Epidermal melanocyte (primary cell): ENCODE measurements at regions not wholly inside any gene's neighbourhood (a gene's known extent, or its start where the extent isn't known, plus 50 kb on each side); places are given as distances from the start of the nearest gene placed in this dataset.

Experiments used
- DNase-seq: peaks from one replicate; pipeline ENCODE4 v3.0.0; 2011; ENCODE audit warnings: low spot score; ENCODE audit not compliant: insufficient read length

DNA sequence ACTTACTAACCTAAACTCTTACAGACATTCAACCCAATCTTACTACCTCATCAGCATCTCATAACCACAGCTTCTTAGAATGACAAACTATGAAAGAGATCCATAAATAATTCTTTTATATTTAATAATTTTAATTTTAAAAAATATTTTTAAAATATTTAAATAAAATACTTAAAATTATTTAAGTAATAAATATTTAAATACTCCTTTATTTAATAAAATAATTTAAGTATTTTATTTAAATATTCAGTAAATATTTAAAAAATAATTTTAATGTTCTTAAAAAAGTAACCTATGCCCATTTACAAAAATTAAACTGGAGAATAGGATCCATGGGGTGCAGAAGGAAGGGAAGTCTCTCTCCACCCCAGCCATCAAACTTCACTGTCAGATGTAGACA lies 627.3 kb upstream of the MGMT start:
- DNase-seq, result no peak

DNA sequence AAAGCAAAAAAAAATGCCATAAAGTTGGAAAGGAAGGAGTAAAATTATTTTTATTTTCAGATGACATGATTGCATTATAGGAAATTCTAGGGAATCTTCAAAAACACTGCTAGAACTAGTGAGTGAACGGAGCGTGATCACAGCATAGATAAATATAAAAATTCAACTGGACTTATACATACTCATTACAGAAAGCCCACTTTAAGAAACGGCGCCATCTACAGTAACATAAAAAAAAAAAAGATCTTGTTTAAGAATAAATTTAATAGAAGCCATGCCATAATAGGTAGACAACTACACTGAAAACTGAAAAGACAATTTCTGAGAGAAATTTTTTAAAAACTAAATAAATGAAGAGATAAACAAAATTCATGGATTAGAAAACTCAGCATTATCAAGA lies 623.1 kb upstream of the MGMT start:
- DNase-seq, result no peak

DNA sequence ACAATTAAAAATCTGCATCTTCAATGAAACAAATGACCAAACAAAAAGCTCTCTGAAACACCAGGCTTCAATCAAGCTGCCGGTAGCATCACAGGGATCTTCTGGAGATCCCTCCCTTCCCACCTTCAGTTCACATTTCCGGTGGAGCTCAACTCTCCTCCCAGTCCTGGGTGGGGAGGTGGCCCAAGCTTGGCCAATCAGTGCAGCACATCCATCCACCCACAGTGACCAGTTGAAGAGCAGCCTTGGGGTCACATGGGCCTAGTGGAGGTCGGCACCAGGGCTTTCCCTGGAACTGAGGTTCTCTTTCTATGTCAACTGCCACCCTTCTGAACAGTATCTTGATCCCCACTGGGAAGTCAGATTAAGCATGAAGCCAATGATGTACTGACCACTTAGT lies 620.1 kb upstream of the MGMT start:
- no peak for DNase-seq

DNA sequence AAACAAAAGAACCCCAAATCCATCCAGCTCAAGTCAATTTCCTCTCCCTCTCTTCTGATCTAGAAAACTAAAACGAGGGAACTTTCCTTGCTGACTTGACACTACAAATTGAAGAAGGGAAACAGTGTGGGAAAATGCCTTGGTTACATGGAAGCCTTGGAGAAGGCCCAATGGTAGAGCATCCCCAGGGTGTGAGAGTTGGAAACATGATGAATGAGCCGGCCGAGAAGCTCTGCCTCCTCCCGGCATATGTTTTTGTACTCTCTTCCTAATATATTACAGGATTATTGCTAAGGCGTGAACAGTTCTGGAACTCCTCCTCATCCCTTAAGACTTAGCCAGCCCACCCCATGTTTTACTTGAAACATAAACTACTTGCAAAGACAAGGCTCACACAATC lies 618.2 kb upstream of the MGMT start:
- no peak for DNase-seq

DNA sequence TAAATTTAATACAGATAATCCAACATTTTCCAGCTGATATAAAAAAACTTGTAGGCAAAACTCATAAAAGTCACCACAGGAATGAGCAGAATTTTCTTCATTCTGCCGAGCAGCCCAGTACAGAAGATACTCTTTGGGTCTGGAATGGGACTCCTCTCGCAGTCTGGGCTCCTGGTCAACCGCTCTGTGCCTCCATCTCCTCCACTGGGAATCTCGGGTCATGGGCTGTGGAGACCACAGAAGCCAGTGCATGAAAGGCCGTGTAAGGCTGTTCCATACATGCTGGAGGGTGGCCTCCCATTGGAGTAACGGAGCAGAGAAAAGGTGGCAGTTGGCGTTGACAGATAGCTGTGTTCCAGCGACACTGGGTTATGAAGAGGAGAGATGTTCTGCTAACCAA lies 616.4 kb upstream of the MGMT start:
- no peak for DNase-seq

DNA sequence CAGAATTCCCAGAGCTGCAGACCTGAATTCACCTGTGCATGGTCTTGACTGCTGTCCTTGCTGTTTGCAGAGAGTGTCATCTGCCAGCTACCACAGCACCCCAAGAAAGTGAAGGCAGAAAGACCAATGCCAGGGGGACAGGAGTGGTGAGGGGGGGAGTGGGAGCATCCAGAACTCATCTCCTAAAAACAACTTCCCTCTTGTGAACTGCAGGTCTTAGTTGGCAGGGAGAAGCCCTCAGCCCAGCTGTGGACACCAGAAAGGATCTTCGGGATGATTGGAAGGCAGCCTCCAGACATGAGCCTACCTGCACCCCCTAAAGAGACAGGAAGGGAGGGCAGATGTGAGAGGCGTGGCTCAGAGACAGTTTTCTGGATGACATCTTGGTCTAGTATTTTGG lies 615.8 kb upstream of the MGMT start:
- DNase-seq, result no peak

DNA sequence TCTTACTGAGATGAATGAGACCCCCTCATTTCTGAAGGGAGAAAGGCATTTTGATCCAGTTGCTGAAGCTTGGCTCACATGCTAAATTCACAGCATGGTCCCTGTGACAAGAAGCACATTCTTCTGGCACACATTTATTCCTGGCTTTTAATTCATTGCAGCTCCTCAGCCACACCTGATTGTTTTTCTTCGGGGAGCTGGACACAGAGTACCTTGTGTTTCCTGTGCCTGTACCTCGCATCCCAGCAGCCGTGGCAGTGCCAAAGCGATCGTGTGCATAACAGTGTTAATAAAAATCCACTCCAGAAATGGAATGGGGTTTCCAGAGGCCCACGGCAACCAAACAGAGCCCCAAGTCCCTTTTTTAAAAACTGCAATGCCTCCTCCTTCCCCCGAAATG lies 615.3 kb upstream of the MGMT start:
- no peak for DNase-seq

DNA sequence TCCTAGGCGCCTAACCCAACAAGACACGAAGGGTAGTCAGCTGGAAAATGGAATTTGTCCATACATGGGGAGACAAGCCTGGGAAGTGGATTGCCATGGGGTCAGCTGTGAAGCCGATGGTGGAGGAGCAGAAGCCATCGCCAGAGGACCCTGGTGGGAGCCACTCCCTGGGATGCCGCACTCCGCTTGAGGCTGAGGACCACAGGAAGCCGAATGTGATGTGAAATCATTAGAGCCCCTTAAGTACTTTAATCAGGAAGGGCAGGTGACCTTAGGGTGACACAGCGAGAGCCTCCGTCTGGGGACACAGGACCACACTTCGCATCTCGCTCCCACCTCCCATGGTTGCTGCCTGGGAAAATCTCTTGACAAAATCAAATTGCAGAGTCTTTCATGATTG lies 614.6 kb upstream of the MGMT start:
- no peak for DNase-seq

DNA sequence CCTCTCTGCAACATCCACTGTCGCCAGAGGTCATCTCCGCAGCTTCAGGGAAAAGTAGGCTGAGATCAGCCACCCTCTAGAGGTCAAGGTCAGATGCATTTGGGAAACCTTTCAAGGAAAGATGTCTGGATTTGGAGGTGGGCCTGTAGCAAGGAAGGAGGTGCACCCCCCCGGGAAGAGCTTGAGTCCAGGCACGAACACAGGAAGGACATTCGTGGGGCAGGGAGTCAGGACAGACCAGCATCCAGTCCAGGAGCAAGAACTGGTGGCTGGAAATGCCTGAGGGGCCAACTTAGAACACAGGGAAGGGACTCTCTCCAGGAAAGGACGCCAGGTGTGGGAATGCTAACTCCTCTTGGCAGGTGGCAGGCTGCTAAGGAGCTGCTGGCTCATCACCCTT lies 614.1 kb upstream of the MGMT start:
- no peak for DNase-seq

DNA sequence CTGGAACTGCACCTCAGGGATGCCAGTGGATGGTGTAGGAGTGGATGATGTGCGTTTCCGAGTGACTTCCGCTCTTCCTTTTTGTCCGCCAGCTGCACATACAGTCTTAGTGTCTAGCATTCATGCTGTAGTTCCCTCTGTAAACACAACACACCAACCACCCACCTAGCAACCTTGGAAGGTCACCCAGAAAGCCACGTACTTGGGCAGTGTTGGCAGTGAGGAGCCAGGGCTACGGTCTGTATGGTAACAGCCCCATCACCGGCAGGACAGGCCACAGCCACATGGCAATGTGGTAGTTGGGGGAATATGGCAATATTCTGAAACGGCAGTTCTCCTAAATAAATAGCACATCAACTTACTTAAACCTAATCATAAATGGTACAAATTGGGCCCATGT lies 613.5 kb upstream of the MGMT start:
- DNase-seq, result no peak

DNA sequence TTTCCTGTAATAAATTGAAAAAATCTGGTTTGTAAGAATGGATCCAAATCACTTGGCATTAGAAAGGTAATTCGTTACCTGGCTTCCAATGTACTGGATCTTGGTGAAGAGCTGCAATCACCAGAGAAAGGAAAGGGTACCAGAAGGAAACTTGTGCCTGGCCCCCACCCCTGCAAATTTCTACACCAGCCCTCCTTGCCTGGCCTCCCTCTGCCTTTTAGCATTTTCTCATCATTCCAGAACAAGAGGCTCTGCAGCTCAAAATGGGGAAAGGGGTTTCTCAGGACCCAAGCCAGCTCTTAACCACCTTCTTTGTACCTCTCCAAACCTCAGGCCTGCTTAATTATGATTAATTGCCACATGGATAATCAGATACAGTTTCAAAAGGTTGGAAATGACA lies 612.8 kb upstream of the MGMT start:
- no peak for DNase-seq

DNA sequence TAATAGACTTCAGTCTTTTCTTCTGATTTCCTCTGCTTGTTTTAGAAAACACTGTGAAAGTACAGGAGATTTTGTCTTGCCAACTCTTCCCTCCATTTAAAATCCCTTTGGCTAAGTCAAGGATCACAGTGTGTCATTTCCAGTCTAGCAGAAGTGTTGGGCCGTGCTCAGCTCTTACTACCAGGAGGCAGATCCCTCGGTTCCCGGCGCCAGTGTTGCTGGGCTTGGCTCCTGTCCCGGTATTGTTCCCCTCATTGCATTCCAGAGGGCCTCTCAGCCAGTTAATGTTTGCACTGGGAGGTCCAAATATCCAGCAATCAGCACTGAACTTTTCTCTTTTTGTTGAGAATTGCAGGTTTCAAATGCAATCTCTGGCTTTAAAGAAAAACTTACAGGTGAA lies 612.1 kb upstream of the MGMT start:
- no peak for DNase-seq

DNA sequence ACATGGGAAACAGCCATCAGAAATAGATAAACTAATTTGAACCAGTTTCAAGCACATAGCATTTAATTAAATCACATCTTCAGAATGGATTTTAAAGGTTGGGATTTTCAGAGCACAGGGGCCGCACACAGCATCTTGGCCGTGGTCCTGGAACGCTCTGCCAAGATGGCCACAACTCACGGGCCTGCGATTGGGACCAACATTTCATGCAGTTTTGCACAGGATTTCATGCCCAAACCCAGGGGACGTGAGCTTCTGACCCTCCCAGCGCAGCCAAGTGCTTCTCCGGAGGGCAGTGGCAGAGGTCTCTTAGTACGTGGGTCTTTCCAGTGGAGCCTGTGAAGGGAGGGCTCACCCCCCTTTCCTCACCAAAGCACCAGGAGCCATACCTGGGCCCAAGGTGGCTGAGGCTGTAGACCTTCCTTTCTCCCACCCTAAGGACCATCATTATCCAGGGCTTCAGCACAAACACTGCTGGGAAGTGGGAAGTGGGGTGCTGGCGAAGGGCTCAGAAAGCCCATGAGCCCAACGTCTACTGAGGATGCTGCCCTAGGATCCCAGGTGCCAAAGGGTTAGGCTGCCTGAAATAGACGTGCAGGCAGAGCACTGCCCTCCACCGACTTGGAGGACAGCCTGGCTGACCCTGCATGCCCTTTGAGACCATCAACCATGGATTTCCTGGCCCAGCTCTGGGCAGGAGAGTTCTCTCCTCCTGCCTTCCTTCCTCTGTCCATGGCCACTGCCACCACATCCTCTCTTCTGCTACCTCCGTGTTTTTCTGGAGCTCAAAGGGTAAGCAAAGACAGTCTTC lies 611.2 kb upstream of the MGMT start:
- no peak for DNase-seq

DNA sequence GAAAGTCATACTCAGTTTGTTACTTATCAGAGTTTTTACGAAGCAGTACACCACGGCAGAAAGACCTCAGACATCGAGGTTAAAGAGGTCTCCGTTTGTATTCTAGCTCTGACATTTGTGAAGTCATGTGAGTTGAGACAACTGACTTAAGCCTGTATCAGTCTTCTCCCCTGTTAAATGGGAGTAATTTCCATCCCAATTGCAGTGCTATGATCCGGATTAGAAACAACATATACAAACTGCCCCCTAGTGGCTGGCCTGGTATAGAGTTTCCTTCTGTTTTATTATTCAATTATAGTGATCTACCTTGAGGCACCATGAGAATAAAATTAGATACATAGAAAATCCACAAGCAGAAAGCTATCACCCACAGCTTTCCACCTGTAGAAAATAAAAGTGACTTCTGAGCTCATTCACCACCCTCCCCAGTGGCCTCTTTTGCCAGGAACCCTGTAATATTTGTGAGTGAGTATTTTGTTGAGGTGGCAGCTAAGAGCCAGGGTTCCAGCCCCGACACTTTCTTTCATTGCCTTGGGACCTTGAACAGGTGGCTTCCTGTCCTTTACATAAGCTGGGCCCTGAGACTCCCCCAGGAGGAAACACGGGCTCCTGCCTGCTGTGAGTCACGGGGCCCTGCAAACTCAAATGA lies 607.2 kb upstream of the MGMT start:
- DNase-seq, result no peak

DNA sequence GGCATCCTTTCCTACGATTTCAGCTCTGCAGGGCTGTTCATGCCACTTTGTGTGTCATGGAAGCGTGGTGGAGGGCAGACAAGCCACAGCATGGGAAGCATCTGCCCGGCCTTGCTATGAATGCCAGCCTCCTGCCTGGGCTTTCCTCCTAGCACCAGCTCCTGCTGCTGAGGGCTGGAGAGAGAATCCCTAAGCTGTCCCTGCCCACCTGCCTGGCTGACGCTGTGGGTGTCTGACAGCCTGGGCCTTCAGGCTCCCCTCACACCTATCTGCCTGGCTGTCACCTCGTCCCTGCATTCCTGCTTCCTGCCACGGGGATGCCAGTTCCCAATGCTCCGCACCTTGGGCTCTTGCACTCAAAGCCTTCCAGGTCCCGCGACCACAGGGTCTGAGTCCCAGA lies 606.5 kb upstream of the MGMT start:
- no peak for DNase-seq

DNA sequence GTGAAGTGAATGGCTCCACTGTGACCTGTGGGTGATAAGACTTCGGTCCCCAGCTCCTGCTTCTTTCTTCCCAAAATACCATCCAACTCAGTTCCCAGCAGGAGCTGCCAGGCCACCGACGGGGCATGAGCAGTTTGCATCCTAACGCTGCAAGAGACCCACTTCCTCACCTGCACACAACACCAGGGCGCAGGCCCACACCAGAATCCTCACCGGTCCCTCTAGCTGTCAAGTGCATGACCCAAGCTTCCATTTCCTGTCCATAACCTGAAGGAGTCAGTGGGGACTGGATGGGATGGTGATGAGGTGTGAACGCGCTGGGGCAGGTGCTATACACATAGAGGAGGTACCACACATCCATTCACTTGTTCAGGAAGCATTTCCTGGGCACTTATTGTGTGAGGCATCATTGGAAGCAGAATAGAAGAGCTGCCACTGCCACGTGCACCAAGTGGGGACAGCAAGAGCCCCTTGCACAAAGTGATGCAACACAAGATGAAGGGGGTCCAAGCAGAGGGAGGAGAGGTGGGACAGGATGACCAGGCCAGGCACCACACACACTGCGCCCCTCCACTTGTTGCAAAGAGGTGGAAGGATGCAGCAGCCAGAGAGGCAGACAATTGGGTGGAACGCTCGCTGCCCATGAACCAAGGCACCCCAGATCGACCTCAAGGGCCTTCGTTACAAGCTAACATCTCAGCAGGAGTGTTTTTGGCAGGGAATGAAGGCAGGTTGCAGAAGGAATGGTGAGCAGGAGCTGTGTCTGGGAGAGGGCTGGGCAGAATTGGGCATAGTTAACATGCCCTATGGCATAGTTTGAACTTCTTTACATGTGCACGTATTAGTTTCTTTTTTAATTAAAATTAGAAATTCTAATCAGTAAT lies 605.8 kb upstream of the MGMT start:
- no peak for DNase-seq

DNA sequence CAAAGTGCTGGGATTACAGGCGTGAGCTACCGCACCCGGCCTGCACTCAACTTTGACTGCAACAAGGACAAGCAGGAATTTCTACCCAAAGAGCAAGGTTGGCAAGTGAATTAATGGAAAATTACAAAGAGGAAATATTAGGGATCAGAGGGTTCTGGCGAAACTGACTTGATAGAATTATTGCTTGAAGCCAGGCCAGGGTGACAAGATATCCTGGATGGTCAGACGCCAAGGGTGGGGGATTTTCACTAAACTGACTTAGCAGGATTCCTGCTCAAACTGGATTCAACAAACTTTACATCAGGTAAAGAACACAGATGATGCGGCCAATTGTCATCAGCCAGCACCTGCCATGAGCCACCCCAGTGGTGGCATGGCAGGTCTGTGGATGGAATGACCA lies 603.6 kb upstream of the MGMT start:
- DNase-seq, result no peak

DNA sequence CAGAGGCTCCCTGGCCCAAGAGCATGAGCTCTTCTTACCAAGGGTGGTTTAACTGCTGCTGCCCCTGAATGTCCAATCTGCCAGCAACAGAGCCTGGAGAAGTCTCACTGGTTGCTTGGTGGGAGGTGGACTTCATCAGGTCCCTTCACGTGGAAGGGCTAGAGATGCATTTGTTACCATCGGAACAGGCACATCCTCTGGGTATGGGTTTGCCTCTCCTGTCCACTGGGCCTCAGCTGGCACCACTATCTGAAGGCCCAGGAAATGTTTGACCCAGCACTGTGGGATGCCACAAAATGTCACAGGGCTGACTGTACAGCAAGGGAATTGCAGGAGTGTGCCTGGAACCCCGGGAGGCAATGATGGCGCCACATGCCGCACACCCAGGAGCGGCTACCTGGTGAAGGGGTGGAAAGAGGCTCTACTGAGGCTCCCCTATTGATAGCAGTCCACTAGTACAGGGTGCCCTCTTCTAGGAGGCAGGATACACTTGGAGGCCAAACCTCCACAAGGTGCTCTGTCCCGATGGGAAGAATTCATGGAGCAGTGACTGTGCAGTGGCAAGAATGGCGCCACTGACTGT lies 603.1 kb upstream of the MGMT start:
- DNase-seq, result no peak

DNA sequence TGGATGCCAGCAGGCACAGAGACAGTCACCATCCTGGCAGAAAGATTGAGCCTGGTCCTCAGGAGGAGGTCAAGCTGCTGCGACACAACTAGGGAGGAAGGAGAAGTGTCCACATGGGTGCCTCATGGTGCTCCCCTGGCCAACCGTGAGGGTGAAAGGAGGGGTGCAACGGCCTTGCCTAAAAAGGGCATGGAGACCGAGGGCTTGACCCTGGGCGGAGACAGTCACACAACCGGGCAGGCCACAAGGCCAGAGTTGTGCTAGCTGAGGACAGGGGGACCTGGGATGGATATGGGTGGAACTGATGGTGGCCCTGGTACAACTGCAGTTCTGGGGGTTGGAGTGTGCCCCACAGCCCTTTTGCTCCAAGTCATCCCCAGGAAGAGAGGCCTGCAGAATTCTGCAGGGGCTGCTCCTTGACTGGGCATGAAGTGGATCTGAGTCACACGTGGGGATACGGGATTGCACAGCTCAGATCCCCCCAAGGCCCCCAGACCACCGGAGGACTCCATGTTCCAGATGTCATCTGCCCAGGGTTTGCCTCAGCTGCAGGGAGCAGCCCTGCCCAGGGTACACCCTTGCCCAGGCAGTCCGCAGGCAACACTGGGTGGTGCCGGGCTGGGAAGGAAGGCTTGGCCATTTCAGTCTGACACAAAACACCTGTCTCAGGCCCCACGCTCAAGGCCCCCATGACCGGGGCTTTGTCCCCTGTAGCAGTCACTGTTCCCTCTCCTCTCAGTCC lies 602.3 kb upstream of the MGMT start:
- DNase-seq, result no peak

DNA sequence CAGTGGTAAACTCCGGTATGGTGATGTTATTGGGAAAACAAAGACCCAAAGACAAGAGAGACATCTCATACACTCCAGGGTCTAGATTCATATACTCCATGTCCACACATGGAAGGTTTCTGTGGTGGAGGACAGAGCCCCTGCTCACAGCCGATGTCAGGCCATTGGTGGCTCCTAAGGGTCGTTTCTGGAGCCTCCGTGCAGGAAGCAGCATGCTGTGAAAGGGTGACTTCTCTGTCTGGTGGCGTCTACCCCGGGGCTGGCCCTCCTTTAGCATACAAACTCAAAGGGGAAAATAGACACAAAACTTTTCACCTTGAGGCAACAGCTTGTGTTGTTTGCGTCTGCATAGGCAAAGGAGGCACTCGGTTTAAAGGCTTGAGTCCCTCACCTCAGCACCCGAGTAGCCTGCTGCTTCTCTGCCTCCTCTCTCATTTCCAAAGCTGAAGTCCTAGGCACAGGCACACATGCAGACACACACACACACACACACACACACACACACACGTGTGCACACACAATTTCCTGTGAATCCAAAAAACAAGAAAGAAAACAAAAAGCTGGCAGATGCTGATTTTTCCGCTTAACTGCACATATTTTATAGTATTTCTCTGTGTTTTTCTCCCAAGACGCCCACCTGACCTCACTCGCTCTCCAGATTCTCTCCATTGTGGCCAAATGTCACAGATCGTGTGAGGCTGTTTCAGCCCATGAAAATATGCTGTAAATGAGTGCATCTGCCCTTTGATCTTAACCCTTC lies 601.4 kb upstream of the MGMT start:
- no peak for DNase-seq

DNA sequence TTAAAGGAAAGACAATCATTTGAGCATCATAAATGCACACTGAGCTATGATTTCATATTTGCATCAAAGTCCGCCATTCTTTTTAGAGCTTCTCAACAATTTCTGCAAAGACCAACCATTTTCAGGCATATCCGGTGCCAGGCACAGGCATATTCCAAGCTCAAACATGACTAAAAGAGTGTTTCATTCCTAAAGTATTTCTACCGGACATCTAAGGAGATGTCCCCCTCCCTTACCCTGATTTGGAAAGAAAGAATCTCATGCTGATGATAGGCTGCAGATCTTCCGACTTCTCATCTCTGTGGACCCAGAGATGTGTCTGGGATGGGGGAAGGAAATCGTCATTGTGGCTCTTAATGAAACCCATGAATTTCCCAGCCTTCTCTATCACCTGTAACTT lies 600.5 kb upstream of the MGMT start:
- DNase-seq, result no peak
